H1 (cell line): ENCODE measurements at regions not wholly inside any gene's neighbourhood (a gene's known extent, or its start where the extent isn't known, plus 50 kb on each side); places are given as distances from the start of the nearest gene placed in this dataset.

ENCODE experiments used
- CTBP2 ChIP-seq: IDR thresholded peaks from 2 replicates; pipeline ENCODE4 v1.7.0; 2011; ENCODE audit warnings: borderline replicate concordance, mild to moderate bottlenecking, moderate library complexity, mixed read lengths, low read length; ENCODE audit not compliant: insufficient read depth, insufficient read length
- CTCF ChIP-seq, 3 experiments: IDR thresholded peaks; 1 replicate in 2 of 3; 2 replicates in 1 of 3; pipeline versions ENCODE4 v1.5.1 to v1.6.1; 2011; ENCODE audit warnings: low read length in 3 of 3, mild to moderate bottlenecking in 3 of 3, inconsistent platforms in 2 of 3, low read depth in 1 of 3, moderate library complexity in 1 of 3; ENCODE audit not compliant: insufficient read depth in 1 of 3; ENCODE audit errors: control extremely low read depth in 1 of 3
- EGR1 ChIP-seq: IDR thresholded peaks from 2 replicates; pipeline ENCODE4 v1.6.1; 2011; ENCODE audit warnings: low read depth, low read length, borderline replicate concordance
- RNF2 ChIP-seq: fragments of 200-900, 300-1000 bp; sonication (generic); IDR thresholded peaks from 2 replicates; pipeline ENCODE4 v1.7.1; 2016; ENCODE audit warnings: borderline replicate concordance, low read depth, mild to moderate bottlenecking, antibody characterized with exemption, low read length; ENCODE audit not compliant: poor library complexity, severe bottlenecking; ENCODE audit errors: missing control alignments
- SIRT6 ChIP-seq: IDR thresholded peaks from one replicate; pipeline ENCODE4 v1.7.1; 2012; ENCODE audit warnings: low read length, inconsistent platforms
- SRF ChIP-seq: IDR thresholded peaks from 2 replicates; pipeline ENCODE4 v1.6.1; 2011; ENCODE audit warnings: mild to moderate bottlenecking, low read depth, low read length, moderate library complexity
- SUZ12 ChIP-seq: fragments of 200-600 bp; sonication (generic); IDR thresholded peaks from 2 replicates; pipeline ENCODE4 v1.6.1; 2012; ENCODE audit warnings: mild to moderate bottlenecking, inconsistent platforms, low read length, moderate library complexity, mixed read lengths

- TF ChIP-seq SUZ12 = no peak
- TF ChIP-seq CTBP2 = no peak
- TF ChIP-seq CTCF (IDR thresholded peaks at IDR 0.05; ENCODE audit: control extremely low read depth in 1 of 3, insufficient read depth in 1 of 3, low read depth in 1 of 3, low read length in 3 of 3) = no peak
- no peak for TF ChIP-seq SRF
- no peak for TF ChIP-seq SIRT6
- TF ChIP-seq RNF2 = no peak
- no peak for TF ChIP-seq EGR1
Measured at GRCh38 chr2:238713198-238713826, 134.6 kb upstream of the TWIST2 start (continued).
